ENCODE measurements at regions not wholly inside any gene's neighbourhood (a gene's known extent, or its start where the extent isn't known, plus 50 kb on each side); places are given as distances from the start of the nearest gene placed in this dataset.

GRCh38 chr17:36880268-36880905, 56.9 kb upstream of the LHX1 start:
- Histone ChIP-seq H3K27me3 (ENCODE audit: insufficient read depth, low read length) (peaks cover 14% of the 10 kb centered on the region), H3K4me3 (ENCODE audit: insufficient read depth, low read length) (no peak overlapping the region), H3K79me2 (ENCODE audit: insufficient read depth, low read length) (no peaks in the 10 kb centered on the region), H4K20me1 (ENCODE audit: insufficient read depth, low read length) (no peaks in the 10 kb centered on the region), H3K4me2 (ENCODE audit: insufficient read depth, low read length) (no peak overlapping the region), H3K27ac (ENCODE audit: low read depth, low read length) (no peak overlapping the region), H3K4me1 (ENCODE audit: insufficient read depth, low read length) (no peaks in the 10 kb centered on the region), H3K9me3 (ENCODE audit: low read depth, low read length) (no peaks in the 10 kb centered on the region), H3K36me3 (ENCODE audit: insufficient read depth, low read length) (no peaks in the 10 kb centered on the region), H2AFZ (ENCODE audit: low read length) (no peak overlapping the region)
- TF ChIP-seq CTCF (IDR thresholded peaks at IDR 0.05; ENCODE audit: extremely low read depth, low read depth, low read length) = no peak
- no peak for DNase-seq (ENCODE audit: insufficient read length, low spot score, missing footprints)

- Histone ChIP-seq H3K9me3 (ENCODE audit: low read depth, low read length) (no peaks in the 10 kb centered on the region), H3K36me3 (ENCODE audit: insufficient read depth, low read length) (no peaks in the 10 kb centered on the region), H3K27me3 (ENCODE audit: insufficient read depth, low read length) (peaks cover 21% of the 10 kb centered on the region), H3K4me1 (ENCODE audit: insufficient read depth, low read length) (no peaks in the 10 kb centered on the region), H3K4me3 (ENCODE audit: insufficient read depth, low read length) (no peak overlapping the region), H3K79me2 (ENCODE audit: insufficient read depth, low read length) (no peaks in the 10 kb centered on the region), H3K4me2 (ENCODE audit: insufficient read depth, low read length) (no peak overlapping the region), H2AFZ (ENCODE audit: low read length) (no peak overlapping the region), H3K27ac (ENCODE audit: low read depth, low read length) (no peak overlapping the region), H4K20me1 (ENCODE audit: insufficient read depth, low read length) (no peaks in the 10 kb centered on the region)
- no peak for DNase-seq (ENCODE audit: insufficient read length, low spot score, missing footprints)
- no peak for TF ChIP-seq CTCF (IDR thresholded peaks at IDR 0.05; ENCODE audit: extremely low read depth, low read depth, low read length)
Measured at GRCh38 chr17:36881323-36881722, 56.0 kb upstream of the LHX1 start.

- Histone ChIP-seq H2AFZ (ENCODE audit: low read length) (no peak overlapping the region), H3K4me1 (ENCODE audit: insufficient read depth, low read length) (no peaks in the 10 kb centered on the region), H4K20me1 (ENCODE audit: insufficient read depth, low read length) (no peaks in the 10 kb centered on the region), H3K27ac (ENCODE audit: low read depth, low read length) (no peak overlapping the region), H3K27me3 (ENCODE audit: insufficient read depth, low read length) (peaks cover 34% of the 10 kb centered on the region), H3K4me2 (ENCODE audit: insufficient read depth, low read length) (no peak overlapping the region), H3K36me3 (ENCODE audit: insufficient read depth, low read length) (no peaks in the 10 kb centered on the region), H3K79me2 (ENCODE audit: insufficient read depth, low read length) (no peaks in the 10 kb centered on the region), H3K4me3 (ENCODE audit: insufficient read depth, low read length) (no peak overlapping the region), H3K9me3 (ENCODE audit: low read depth, low read length) (no peaks in the 10 kb centered on the region)
- DNase-seq (ENCODE audit: insufficient read length, low spot score, missing footprints) = no peak
- no peak for TF ChIP-seq CTCF (IDR thresholded peaks at IDR 0.05; ENCODE audit: extremely low read depth, low read depth, low read length)
Measured at GRCh38 chr17:36884495-36885152, 52.7 kb upstream of the LHX1 start.

GRCh38 chr17:36885153-36885735, 52.0 kb upstream of the LHX1 start:
- Histone ChIP-seq H3K36me3 (ENCODE audit: insufficient read depth, low read length) (no peaks in the 10 kb centered on the region), H3K4me1 (ENCODE audit: insufficient read depth, low read length) (no peaks in the 10 kb centered on the region), H3K9me3 (ENCODE audit: low read depth, low read length) (no peaks in the 10 kb centered on the region), H2AFZ (ENCODE audit: low read length) (no peak overlapping the region), H3K79me2 (ENCODE audit: insufficient read depth, low read length) (no peaks in the 10 kb centered on the region), H3K4me3 (ENCODE audit: insufficient read depth, low read length) (no peak overlapping the region), H3K27ac (ENCODE audit: low read depth, low read length) (no peak overlapping the region), H3K27me3 (ENCODE audit: insufficient read depth, low read length) (peaks cover 36% of the 10 kb centered on the region), H4K20me1 (ENCODE audit: insufficient read depth, low read length) (no peaks in the 10 kb centered on the region), H3K4me2 (ENCODE audit: insufficient read depth, low read length) (no peak overlapping the region)
- no peak for TF ChIP-seq CTCF (IDR thresholded peaks at IDR 0.05; ENCODE audit: extremely low read depth, low read depth, low read length)
- no peak for DNase-seq (ENCODE audit: insufficient read length, low spot score, missing footprints)
